A549 (cell line): ENCODE measurements at regions not wholly inside any gene's neighbourhood (a gene's known extent, or its start where the extent isn't known, plus 50 kb on each side); places are given as distances from the start of the nearest gene placed in this dataset.

Experiments
- ATAC-seq, 2 experiments: fragments of 200-7000 bp in 1 of 2; fragments of >200 bp in 1 of 2; cut with Nextera tagmentation in 1 of 2; cut with Tn5 transposase in 1 of 2; 3 replicates each; pipeline versions ENCODE4 v1.8.0 to v1.9.1; 2018 to 2020; ENCODE audit warnings: mild to moderate bottlenecking in 1 of 2, moderate library complexity in 1 of 2
- CTCF ChIA-PET: fragments of 300-600 bp; sonication (Branson Sonifier 250); formaldehyde crosslinking; extraction: SDS; loops from one replicate; lab custom pipeline; 2021; ENCODE audit warnings: antibody characterized with exemption, inconsistent platforms; lab: Yijun Ruan, JAX
- POLR2A ChIA-PET: fragments of 350-600 bp; formaldehyde crosslinking; extraction: SDS; loops from one replicate; lab custom pipeline; 2021; ENCODE audit warnings: antibody characterized with exemption, inconsistent platforms; lab: Yijun Ruan, JAX
- DNase-seq, 2 experiments: peaks; one replicate each; pipeline versions ENCODE4 v3.0.0 to v3.0.0-alpha.2; 2011 to 2016; ENCODE audit warnings: low read depth in 1 of 2, low spot score in 1 of 2
- FAIRE-seq: peaks from 2 replicates; lab custom pipeline; 2011; peaks lifted over from hg19 to GRCh38; lab: Jason Lieb, UNC
- H3K27ac ChIP-seq, 2 experiments: fragments of >200 bp; sonication (Bioruptor Twin); formaldehyde crosslinking; 3 replicates each; pipeline ENCODE4 v1.5.1; 2016 to 2017
- H3K4me1 ChIP-seq: fragments of >200 bp; sonication (Bioruptor Twin); formaldehyde crosslinking; 3 replicates; pipeline ENCODE4 v1.6.1; 2016
- H3K4me2 ChIP-seq: fragments of >200 bp; sonication (Bioruptor Twin); formaldehyde crosslinking; 3 replicates; pipeline ENCODE4 v1.6.1; 2016
- H3K4me3 ChIP-seq: fragments of >200 bp; sonication (Bioruptor Twin); formaldehyde crosslinking; 3 replicates; pipeline ENCODE4 v1.5.1; 2016
- H3K9me3 ChIP-seq: fragments of >200 bp; sonication (Bioruptor Twin); formaldehyde crosslinking; 3 replicates; pipeline ENCODE4 v1.6.1; 2016
- ATOH8 ChIP-seq: fragments of 250-450 bp; sonication (Bioruptor Pico); IDR thresholded peaks from 2 replicates; pipeline ENCODE4 v1.5.0; 2020; ENCODE audit warnings: low read depth, mild to moderate bottlenecking, moderate library complexity
- BCL3 ChIP-seq: fragments of >200 bp; sonication (Bioruptor Twin); formaldehyde crosslinking; IDR thresholded peaks from 3 replicates; pipeline ENCODE4 v1.6.1; 2016
- CBX8 ChIP-seq: fragments of 200-600 bp; sonication (generic); IDR thresholded peaks from 2 replicates; pipeline ENCODE4 v1.6.1; 2016
- FOSL2 ChIP-seq, 2 experiments: fragments of 450-650 bp in 1 of 2; fragments of >200 bp in 1 of 2; sonication (Bioruptor Twin) in 1 of 2; formaldehyde crosslinking; IDR thresholded peaks; 2 replicates each; pipeline versions ENCODE4 v1.5.0 to v1.6.1; 2016 to 2020; ENCODE audit warnings: mild to moderate bottlenecking in 1 of 2, moderate library complexity in 1 of 2
- FOXS1 ChIP-seq: fragments of 250-450 bp; sonication (Bioruptor Pico); IDR thresholded peaks from 2 replicates; pipeline ENCODE4 v1.5.0; 2020; ENCODE audit warnings: mild to moderate bottlenecking, moderate library complexity
- GATA3 ChIP-seq: IDR thresholded peaks from 2 replicates; pipeline ENCODE4 v1.6.1; 2012; ENCODE audit warnings: borderline replicate concordance
- HDAC2 ChIP-seq: fragments of 200-600 bp; sonication (generic); IDR thresholded peaks from 2 replicates; pipeline ENCODE4 v1.6.1; 2016
- HEYL ChIP-seq: fragments of 250-450 bp; sonication (Bioruptor Pico); IDR thresholded peaks from 2 replicates; pipeline ENCODE4 v1.8.0; 2021; ENCODE audit warnings: mild to moderate bottlenecking, moderate library complexity
- HOXA7 ChIP-seq: fragments of 250-450 bp; sonication (Bioruptor Pico); IDR thresholded peaks from 2 replicates; pipeline ENCODE4 v1.5.0; 2020; ENCODE audit warnings: mild to moderate bottlenecking, moderate library complexity
- HOXB13 ChIP-seq: fragments of 250-450 bp; sonication (Bioruptor Pico); IDR thresholded peaks from 2 replicates; pipeline ENCODE4 v1.5.0; 2020; ENCODE audit warnings: low read depth, mild to moderate bottlenecking, moderate library complexity
- JUNB ChIP-seq: fragments of >200 bp; sonication (Bioruptor Twin); formaldehyde crosslinking; IDR thresholded peaks from 2 replicates; pipeline ENCODE4 v1.6.1; 2016
- MAZ ChIP-seq: fragments of 150-350 bp; IDR thresholded peaks from 2 replicates; pipeline ENCODE4 v1.6.1; 2014; ENCODE audit warnings: antibody characterized with exemption, low read depth, low read length, borderline replicate concordance
- PHF8 ChIP-seq: fragments of 200-600 bp; sonication (generic); IDR thresholded peaks from 2 replicates; pipeline ENCODE4 v1.6.1; 2016; ENCODE audit warnings: low read depth, mild to moderate bottlenecking, antibody characterized with exemption, moderate library complexity, borderline replicate concordance
- RAD21 ChIP-seq, 2 experiments: fragments of >200 bp in 1 of 2; sonication (Bioruptor Twin) in 1 of 2; formaldehyde crosslinking in 1 of 2; IDR thresholded peaks in 1 of 2; conservative IDR thresholded peaks in 1 of 2; 2 replicates in 1 of 2; 3 replicates in 1 of 2; pipeline ENCODE4 v1.6.1; 2012 to 2018; ENCODE audit warnings: inconsistent platforms in 1 of 2
- RARB ChIP-seq: fragments of 250-450 bp; sonication (Bioruptor Pico); IDR thresholded peaks from 2 replicates; pipeline ENCODE4 v1.8.0; 2021; ENCODE audit warnings: mild to moderate bottlenecking, moderate library complexity
- SREBF2 ChIP-seq: fragments of 450-650 bp; IDR thresholded peaks from 2 replicates; pipeline ENCODE4 v1.6.1; 2014; ENCODE audit warnings: mild to moderate bottlenecking, moderate library complexity
- ZSCAN20 ChIP-seq: fragments of 250-450 bp; sonication (Bioruptor Pico); IDR thresholded peaks from 2 replicates; pipeline ENCODE4 v1.8.0; 2022; ENCODE audit warnings: mild to moderate bottlenecking, moderate library complexity
- WGBS: methylation state at CpG from one replicate; pipeline ENCODE4 v1.1.6; 2017; ENCODE audit errors: missing lambda C conversion rate; 5-methylcytosine and 5-hydroxymethylcytosine counted together
- TF ChIP-seq, protein P1 (sequence below): IDR thresholded peaks from 2 replicates; pipeline ENCODE4 v1.6.1; 2012
- TF ChIP-seq, protein P2 (sequence below): fragments of 150-350 bp; IDR thresholded peaks from 2 replicates; pipeline ENCODE4 v1.6.1; 2014; ENCODE audit warnings: low read depth, mild to moderate bottlenecking, low read length
- TF ChIP-seq, protein P3 (sequence below): fragments of >200 bp; sonication (Bioruptor Twin); formaldehyde crosslinking; IDR thresholded peaks from 2 replicates; pipeline ENCODE4 v1.6.1; 2016

GRCh38 chr12:125287155-125287847 lies 222.1 kb downstream of the AACS start:
- CTCF ChIA-PET = no interaction called here
- DNase-seq = no peak
- no peak for ATAC-seq
- no peak for FAIRE-seq
- H3K4me2 ChIP-seq = no peak overlapping the region
- H3K4me3 ChIP-seq = no peak overlapping the region
- no peak overlapping the region for H3K27ac ChIP-seq
- TF ChIP-seq FOXS1 (CRISPR knock-in tag) (no peak), HOXB13 (no peak), FOSL2 (IDR thresholded peaks at IDR 0.05) (no peak), FOSL2 (CRISPR knock-in tag; IDR thresholded peaks at IDR 0.05) (no peak), CBX8 (no peak), MAZ (no peak), HEYL (no peak), SREBF2 (no peak)
- TF ChIP-seq, protein P1, sequence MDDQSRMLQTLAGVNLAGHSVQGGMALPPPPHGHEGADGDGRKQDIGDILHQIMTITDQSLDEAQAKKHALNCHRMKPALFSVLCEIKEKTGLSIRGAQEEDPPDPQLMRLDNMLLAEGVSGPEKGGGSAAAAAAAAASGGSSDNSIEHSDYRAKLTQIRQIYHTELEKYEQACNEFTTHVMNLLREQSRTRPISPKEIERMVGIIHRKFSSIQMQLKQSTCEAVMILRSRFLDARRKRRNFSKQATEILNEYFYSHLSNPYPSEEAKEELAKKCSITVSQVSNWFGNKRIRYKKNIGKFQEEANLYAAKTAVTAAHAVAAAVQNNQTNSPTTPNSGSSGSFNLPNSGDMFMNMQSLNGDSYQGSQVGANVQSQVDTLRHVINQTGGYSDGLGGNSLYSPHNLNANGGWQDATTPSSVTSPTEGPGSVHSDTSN = no peak
- H3K4me1 ChIP-seq = no peaks in the 10 kb centered on the region
- POLR2A ChIA-PET = no interaction called here
- WGBS = 4% methylated on average over 5 of the region's 5 CpGs
- H3K9me3 ChIP-seq = no peaks in the 10 kb centered on the region

GRCh38 chr12:125288931-125289928 lies 224.0 kb downstream of the AACS start:
- FAIRE-seq = no peak
- ATAC-seq = no peak
- Histone ChIP-seq H3K4me3 (no peak overlapping the region), H3K4me2 (no peak overlapping the region), H3K4me1 (no peaks in the 10 kb centered on the region), H3K9me3 (no peaks in the 10 kb centered on the region), H3K27ac (no peak overlapping the region)
- TF ChIP-seq ATOH8 = no peak
- TF ChIP-seq, protein P1 = no peak
- TF ChIP-seq JUNB = no peak
- ChIA-PET CTCF (interaction anchor here (0.7 kb wide), 2 partner anchors 14 to 785 kb away, joined by 3 read pairs; no protein-coding TSS in a partner anchor), POLR2A (no interaction called here)
- no peak for DNase-seq
- WGBS = 22% methylated on average over 7 of the region's 7 CpGs

GRCh38 chr12:125289970-125290369 lies 224.7 kb downstream of the AACS start:
- no peak for ATAC-seq
- no peak for FAIRE-seq
- TF ChIP-seq CBX8 (no peak), ATOH8 (no peak), RARB (no peak), GATA3 (no peak), HOXA7 (CRISPR knock-in tag) (no peak), ZSCAN20 (CRISPR knock-in tag) (no peak), BCL3 (no peak), RAD21 (conservative IDR thresholded peaks at IDR 0.05 in 1 of 2, IDR thresholded peaks at IDR 0.05 in 1 of 2) (no peak), PHF8 (no peak), HDAC2 (no peak)
- TF ChIP-seq, protein P2, sequence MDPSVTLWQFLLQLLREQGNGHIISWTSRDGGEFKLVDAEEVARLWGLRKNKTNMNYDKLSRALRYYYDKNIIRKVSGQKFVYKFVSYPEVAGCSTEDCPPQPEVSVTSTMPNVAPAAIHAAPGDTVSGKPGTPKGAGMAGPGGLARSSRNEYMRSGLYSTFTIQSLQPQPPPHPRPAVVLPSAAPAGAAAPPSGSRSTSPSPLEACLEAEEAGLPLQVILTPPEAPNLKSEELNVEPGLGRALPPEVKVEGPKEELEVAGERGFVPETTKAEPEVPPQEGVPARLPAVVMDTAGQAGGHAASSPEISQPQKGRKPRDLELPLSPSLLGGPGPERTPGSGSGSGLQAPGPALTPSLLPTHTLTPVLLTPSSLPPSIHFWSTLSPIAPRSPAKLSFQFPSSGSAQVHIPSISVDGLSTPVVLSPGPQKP = no peak
- TF ChIP-seq, protein P3, sequence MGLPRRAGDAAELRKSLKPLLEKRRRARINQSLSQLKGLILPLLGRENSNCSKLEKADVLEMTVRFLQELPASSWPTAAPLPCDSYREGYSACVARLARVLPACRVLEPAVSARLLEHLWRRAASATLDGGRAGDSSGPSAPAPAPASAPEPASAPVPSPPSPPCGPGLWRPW = no peak
- H3K9me3 ChIP-seq = no peaks in the 10 kb centered on the region
- CTCF ChIA-PET = no interaction called here
- no peak for DNase-seq
- no peak overlapping the region for H3K4me3 ChIP-seq
- WGBS = 36% methylated on average over 9 of the region's 9 CpGs
- no peaks in the 10 kb centered on the region for H3K4me1 ChIP-seq
- POLR2A ChIA-PET = no interaction called here
- H3K27ac ChIP-seq = no peak overlapping the region
- H3K4me2 ChIP-seq = no peak overlapping the region
